HG02852 (cell line): ENCODE measurements at regions not wholly inside any gene's neighbourhood (a gene's known extent, or its start where the extent isn't known, plus 50 kb on each side); places are given as distances from the start of the nearest gene placed in this dataset.

Experiments used
- ATAC-seq: cut with Tn5 transposase; IDR thresholded peaks from one replicate; pipeline ENCODE4 v1.9.1; 2021; ENCODE audit warnings: mild to moderate bottlenecking, moderate library complexity; ENCODE audit not compliant: unreplicated experiment

GRCh38 chr2:217157581-217157980, 297.7 kb upstream of the TNP1 start:
- no peak for ATAC-seq

GRCh38 chr2:217156801-217157200, 296.9 kb upstream of the TNP1 start:
- no peak for ATAC-seq

- no peak for ATAC-seq
Observed at GRCh38 chr2:217154923-217155322, 295.1 kb upstream of the TNP1 start.

GRCh38 chr2:217153510-217153909, 293.6 kb upstream of the TNP1 start:
- ATAC-seq = no peak

- ATAC-seq = no peak
Observed at GRCh38 chr2:217152831-217153230, 293.0 kb upstream of the TNP1 start.

- ATAC-seq = no peak
Observed at GRCh38 chr2:217151509-217152206, 291.8 kb upstream of the TNP1 start.

GRCh38 chr2:217150236-217150635, 290.4 kb upstream of the TNP1 start:
- ATAC-seq = no peak

- ATAC-seq = no peak
Observed at GRCh38 chr2:217149087-217149660, 289.3 kb upstream of the TNP1 start.

GRCh38 chr2:217147818-217148217, 288.0 kb upstream of the TNP1 start:
- no peak for ATAC-seq

GRCh38 chr2:217146956-217147355, 287.1 kb upstream of the TNP1 start:
- no peak for ATAC-seq

- no peak for ATAC-seq
Observed at GRCh38 chr2:217142649-217143266, 282.9 kb upstream of the TNP1 start.

GRCh38 chr2:217138284-217138683, 278.4 kb upstream of the TNP1 start:
- no peak for ATAC-seq

GRCh38 chr2:217127744-217128143, 267.9 kb upstream of the TNP1 start:
- no peak for ATAC-seq

- no peak for ATAC-seq
Observed at GRCh38 chr2:217125014-217125413, 265.1 kb upstream of the TNP1 start.

- ATAC-seq = no peak
Observed at GRCh38 chr2:217124050-217124449, 264.2 kb upstream of the TNP1 start.

GRCh38 chr2:217121565-217121964, 261.7 kb upstream of the TNP1 start:
- ATAC-seq = no peak

GRCh38 chr2:217120429-217120828, 260.6 kb upstream of the TNP1 start:
- ATAC-seq = no peak

- no peak for ATAC-seq
Observed at GRCh38 chr2:217118559-217119284, 258.9 kb upstream of the TNP1 start.

GRCh38 chr2:217117523-217117922, 257.7 kb upstream of the TNP1 start:
- ATAC-seq = no peak

- ATAC-seq = no peak
Observed at GRCh38 chr2:217116610-217117009, 256.7 kb upstream of the TNP1 start.

GRCh38 chr2:217114117-217114516, 254.3 kb upstream of the TNP1 start:
- ATAC-seq = no peak

GRCh38 chr2:217113491-217113890, 253.6 kb upstream of the TNP1 start:
- ATAC-seq = no peak
